Sigmoid colon (tissue), 4 donors: ENCODE measurements at regions not wholly inside any gene's neighbourhood (a gene's known extent, or its start where the extent isn't known, plus 50 kb on each side); places are given as distances from the start of the nearest gene placed in this dataset.

Experiments
- CTCF ChIP-seq, 4 experiments: fragments of 450-650 bp in 3 of 4; fragments of 200-600 bp in 1 of 4; IDR thresholded peaks; one replicate each; pipeline ENCODE4 v1.5.1; 2016 to 2019; ENCODE audit warnings: antibody characterized with exemption in 4 of 4, mild to moderate bottlenecking in 3 of 4, moderate library complexity in 2 of 4
- EP300 ChIP-seq, 4 donors: sonication (generic); formaldehyde crosslinking; IDR thresholded peaks; one replicate each; pipeline ENCODE4 v1.6.1; 2017; ENCODE audit warnings: antibody characterized with exemption in 4 of 4
- POLR2A ChIP-seq, 2 donors: fragments of 450-650 bp; IDR thresholded peaks; one replicate each; pipeline ENCODE4 v1.6.1; 2016; ENCODE audit warnings: antibody characterized with exemption in 2 of 2, mild to moderate bottlenecking in 2 of 2, moderate library complexity in 2 of 2

- no peak for TF ChIP-seq CTCF (IDR thresholded peaks at IDR 0.05)
- no peak for TF ChIP-seq POLR2A (IDR thresholded peaks at IDR 0.05)
- TF ChIP-seq EP300 (IDR thresholded peaks at IDR 0.05), result no peak
These were observed 62.3 kb upstream of the YWHAQ start for GRCh38 chr2:9693196-9693491.
